Suprapubic skin (tissue), 4 donors: ENCODE measurements at regions not wholly inside any gene's neighbourhood (a gene's known extent, or its start where the extent isn't known, plus 50 kb on each side); places are given as distances from the start of the nearest gene placed in this dataset.

Source experiments
- CTCF ChIP-seq, 2 donors: fragments of 200-600 bp in 1 of 2; fragments of 450-650 bp in 1 of 2; sonication (generic) in 1 of 2; IDR thresholded peaks; one replicate each; pipeline ENCODE4 v1.5.1; 2016 to 2019; ENCODE audit warnings: antibody characterized with exemption in 2 of 2, mild to moderate bottlenecking in 1 of 2, moderate library complexity in 1 of 2
- POLR2A ChIP-seq, 2 donors: fragments of 450-650 bp; IDR thresholded peaks; one replicate each; pipeline ENCODE4 v1.6.1; 2017; ENCODE audit warnings: antibody characterized with exemption in 2 of 2, mild to moderate bottlenecking in 2 of 2, moderate library complexity in 2 of 2
- POLR2AphosphoS5 ChIP-seq, 3 donors: sonication (generic); formaldehyde crosslinking; IDR thresholded peaks; one replicate each; pipeline ENCODE4 v1.6.1; 2017; ENCODE audit warnings: antibody characterized with exemption in 3 of 3

- TF ChIP-seq POLR2AphosphoS5 (IDR thresholded peaks at IDR 0.05) (no peak), CTCF (IDR thresholded peaks at IDR 0.05) (no peak), POLR2A (IDR thresholded peaks at IDR 0.05) (no peak)
Observed at GRCh38 chr7:24492576-24492975, 80.7 kb upstream of the PALS2 start.
